Astrocyte of the spinal cord (primary cell): ENCODE measurements at regions not wholly inside any gene's neighbourhood (a gene's known extent, or its start where the extent isn't known, plus 50 kb on each side); places are given as distances from the start of the nearest gene placed in this dataset.

Source experiments
- DNase-seq: peaks from one replicate; pipeline ENCODE4 v3.0.0; 2011; ENCODE audit warnings: low read depth, low spot score
- H3K4me3 ChIP-seq: 2 replicates; pipeline ENCODE4 v1.5.1; 2011; ENCODE audit warnings: low read depth, mild to moderate bottlenecking, low read length, moderate library complexity
- CTCF ChIP-seq: IDR thresholded peaks from 2 replicates; pipeline ENCODE4 v1.5.1; 2012; ENCODE audit warnings: low read depth, mild to moderate bottlenecking, low read length, inconsistent platforms
- in situ Hi-C: cut with HindIII; loops from 2 replicates; pipeline ENCODE4 v1.10.0; 2017; ENCODE audit warnings: low sequenced_read_pairs

GRCh38 chr17:77849239-77849638, 109.3 kb upstream of the TNRC6C start:
- no peak for DNase-seq
- TF ChIP-seq CTCF: no peak

DNA sequence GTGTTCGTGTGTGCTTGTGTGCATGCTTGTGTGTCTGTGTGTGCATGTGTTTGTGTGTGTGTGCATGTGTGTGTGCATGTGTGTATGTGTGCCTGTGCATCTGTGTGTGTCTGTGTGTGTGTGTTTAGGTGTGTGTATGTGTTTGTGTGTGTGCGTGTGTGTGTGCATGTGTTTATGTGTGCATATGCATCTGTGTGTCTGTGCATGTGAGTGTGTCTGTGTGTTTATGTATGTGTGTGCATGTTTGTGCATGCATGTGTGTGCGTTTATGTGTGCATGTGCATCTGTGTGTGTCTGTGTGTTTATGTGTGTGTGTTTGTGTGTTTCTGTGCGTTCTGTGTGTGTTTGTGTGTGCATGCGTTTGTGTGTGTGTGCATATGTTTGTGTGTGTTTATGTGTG, 106.6 kb upstream of the TNRC6C start:
- no peak overlapping the region for H3K4me3 ChIP-seq
- no peak for TF ChIP-seq CTCF
- in situ Hi-C loops: no loop called here
- no peak for DNase-seq

More at GRCh38 chr17:77849239-77849638, 109.3 kb upstream of the TNRC6C start:
- in situ Hi-C loops: no loop called here
- H3K4me3 ChIP-seq: no peak overlapping the region

GRCh38 chr17:77852731-77853130, 105.8 kb upstream of the TNRC6C start:
- DNase-seq: no peak
- no peak overlapping the region for H3K4me3 ChIP-seq
- no peak for TF ChIP-seq CTCF
- in situ Hi-C loops: no loop called here

DNA sequence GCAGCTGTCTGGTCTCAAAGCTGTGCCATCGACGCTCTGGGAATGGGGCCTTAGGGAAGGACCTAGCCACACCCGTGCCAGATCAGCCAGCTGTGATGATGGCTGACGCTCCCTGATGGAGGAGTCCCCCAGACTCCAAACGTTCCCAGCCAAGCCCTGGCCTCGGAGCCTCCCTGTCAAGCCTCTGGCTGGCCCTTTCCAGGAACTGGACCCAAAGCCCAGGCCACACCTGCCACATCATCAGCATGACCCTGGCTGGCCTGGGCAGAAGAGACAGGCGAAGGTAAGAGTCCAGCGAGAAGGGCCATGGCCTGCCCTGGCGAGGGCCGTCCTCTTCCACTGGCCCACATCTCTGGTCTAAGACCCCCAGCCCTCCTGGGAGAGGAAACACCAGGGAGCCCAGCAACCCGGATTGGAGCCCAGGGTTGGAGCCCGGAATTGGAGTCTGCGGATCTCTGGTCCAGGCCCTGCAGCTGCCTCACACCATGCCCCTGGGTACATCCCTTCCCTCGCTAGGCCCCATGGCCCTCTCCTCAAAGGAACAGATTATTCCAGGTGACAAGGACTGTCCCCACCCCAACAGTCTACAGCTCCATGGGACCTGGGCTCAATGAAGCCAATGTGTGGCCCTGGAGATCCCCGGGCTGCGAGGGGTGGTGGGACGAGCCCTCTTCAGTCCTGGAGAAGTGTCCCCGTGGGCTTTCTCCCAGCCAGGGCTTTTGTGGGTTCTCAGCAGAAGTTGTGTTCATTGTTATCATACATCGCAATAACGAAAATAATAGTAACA, 105.1 kb upstream of the TNRC6C start:
- no peak for TF ChIP-seq CTCF
- no peak for DNase-seq
- in situ Hi-C loops: no loop called here
- no peak overlapping the region for H3K4me3 ChIP-seq

GRCh38 chr17:77854083-77854758, 104.3 kb upstream of the TNRC6C start:
- H3K4me3 ChIP-seq: no peak overlapping the region
- in situ Hi-C loops: no loop called here
- no peak for TF ChIP-seq CTCF
- DNase-seq: no peak

DNA sequence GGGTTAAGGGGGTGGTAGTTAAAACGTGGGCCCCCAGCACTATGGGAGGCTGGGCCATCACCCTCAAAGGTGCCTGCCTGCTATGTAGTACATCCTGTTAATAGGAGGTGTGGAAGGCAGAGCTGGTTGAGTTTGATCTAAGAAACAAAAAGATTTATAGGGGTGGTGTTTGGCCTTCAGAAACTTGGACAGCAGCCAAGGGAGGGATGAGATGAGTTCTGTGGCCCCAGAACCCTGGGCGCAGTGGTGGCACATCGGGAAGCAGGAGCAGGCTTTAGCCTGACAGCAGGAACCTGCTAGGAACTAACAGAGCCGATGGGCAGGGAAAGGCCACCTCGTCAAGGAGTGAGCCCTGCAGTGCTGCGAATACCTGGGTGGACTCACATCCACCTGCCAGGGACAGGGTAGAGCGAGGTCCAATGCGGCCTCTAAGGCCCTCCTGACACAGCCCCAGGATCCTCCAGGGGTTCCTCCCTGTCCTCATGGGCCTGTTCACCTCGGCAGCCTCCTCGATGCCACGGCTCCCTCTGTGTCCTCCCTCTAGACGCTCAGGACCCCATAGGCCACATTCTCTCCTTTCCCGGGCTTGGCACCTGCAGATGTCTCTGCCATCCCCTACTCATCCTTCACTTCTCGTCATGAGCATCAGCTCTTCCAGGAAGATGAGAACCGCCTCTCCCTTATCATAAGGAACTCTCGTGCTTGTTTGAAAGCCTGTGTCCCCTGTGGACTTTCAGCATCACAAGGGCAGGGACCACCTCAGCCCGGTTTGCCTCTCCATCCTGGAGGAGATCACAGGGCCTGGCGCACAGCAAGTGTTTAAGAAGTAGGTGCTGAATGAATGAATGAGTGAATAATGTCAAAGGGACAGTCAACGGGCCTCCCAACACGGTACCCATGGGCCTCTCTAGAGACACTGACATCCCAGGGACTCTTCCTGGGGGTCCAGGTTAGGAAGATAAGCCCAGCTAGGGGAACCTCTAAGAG, 103.5 kb upstream of the TNRC6C start:
- no peak overlapping the region for H3K4me3 ChIP-seq
- DNase-seq: no peak
- in situ Hi-C loops: no loop called here
- no peak for TF ChIP-seq CTCF
